Activated naive CD4-positive, alpha-beta T cell treated with Interleukin-2 at 50 U/mL for 16 hours (primary cell): ENCODE measurements at regions not wholly inside any gene's neighbourhood (a gene's known extent, or its start where the extent isn't known, plus 50 kb on each side); places are given as distances from the start of the nearest gene placed in this dataset.
"Not testable (repeated sequence)": the region's sequence is repeated elsewhere in the genome, so short reads cannot be mapped to it uniquely, and the experiment has no call there.

ENCODE experiments used
- DNase-seq: peaks from one replicate; pipeline ENCODE4 v3.0.0-alpha.2; 2020

DNA sequence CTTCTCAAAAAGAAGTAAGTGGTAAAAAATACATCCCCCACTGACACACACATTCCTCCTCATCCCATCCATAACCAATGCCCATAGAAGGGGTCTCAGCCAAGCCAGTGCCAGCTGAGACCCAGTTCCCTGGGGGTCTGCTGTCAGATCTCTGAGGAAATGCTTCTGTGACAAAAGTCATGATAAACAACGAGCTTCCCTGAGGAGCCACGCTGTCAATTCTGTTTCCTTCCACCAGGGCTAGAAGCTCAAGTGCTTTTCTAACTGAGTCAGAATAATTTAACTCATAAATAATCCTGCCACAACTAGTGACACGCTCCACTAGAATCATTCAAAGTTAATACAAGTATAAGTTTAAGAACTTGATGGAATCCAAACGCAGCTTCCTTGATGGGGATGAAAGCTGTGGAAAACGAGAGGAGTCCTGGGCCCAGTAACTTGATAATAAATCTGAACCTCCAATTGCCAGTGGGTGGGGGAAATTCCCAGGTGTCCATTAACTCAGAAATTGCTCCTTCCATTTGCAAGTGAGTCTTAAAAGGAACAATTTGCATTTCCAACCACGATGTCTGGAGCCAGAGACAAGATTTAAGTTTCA is 348.7 kb upstream of the LMCD1 start:
- no peak for DNase-seq

DNA sequence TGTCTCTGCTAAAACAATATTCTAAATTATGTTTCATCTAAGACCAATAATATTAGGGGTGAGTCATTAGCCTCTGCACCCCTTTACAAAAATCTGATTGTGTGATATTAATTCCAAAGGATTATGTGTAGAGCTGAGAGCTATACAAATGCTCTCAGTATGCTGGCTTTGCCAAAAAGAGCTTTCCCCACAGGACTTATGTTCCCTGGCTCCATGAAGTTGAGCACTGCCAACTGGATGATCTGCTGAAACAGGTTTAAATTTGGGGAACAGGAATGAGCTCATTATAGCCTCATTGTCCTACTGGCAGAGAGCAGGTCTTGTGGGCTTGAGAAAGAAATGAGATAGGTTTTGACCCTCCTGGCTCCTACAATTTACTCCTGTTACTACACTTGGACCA is 347.8 kb upstream of the LMCD1 start:
- no peak for DNase-seq

- DNase-seq = no peak
Observed at GRCh38 chr3:8154617-8155016, 347.0 kb upstream of the LMCD1 start.

GRCh38 chr3:8156138-8156537 is 345.5 kb upstream of the LMCD1 start:
- DNase-seq = no peak

DNA sequence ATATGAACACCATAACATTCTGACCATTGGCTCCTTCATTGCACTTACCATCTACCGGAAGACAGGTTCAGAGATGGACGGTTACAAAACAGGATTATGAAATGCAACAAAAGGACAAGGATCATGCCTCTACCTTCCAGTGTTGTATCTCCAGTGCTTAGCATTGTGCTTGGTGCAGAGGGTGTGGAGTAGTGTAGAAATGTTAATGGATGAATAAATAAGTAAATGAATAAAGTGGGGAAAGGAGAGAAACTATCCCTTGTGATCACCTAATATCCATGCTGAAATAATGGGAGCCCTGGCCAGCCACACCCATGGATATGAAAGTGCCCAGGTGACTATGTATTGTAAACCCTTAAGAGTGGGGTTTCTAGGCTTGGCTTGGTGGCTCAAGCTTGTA is 344.8 kb upstream of the LMCD1 start:
- no peak for DNase-seq

DNA sequence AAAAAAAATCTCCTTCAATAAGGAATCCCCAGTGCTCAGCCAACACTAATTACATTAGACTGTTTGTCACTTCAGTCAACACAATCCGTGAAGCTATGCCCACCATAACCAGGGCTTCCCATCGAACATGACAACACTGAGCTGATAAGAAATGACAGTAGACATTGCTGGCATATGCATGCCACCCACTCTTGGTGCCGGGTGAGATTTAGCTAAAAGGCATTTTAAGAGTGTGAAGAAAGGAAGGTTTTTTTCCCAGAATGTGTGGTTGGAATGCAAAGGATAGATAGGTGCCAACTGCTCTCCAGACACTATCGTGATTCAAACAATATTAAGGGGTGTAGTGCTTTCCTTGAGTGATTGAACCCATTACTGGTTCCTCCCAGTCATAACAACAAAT is 344.0 kb upstream of the LMCD1 start:
- DNase-seq = no peak

- no peak for DNase-seq
Observed at GRCh38 chr3:8164145-8164544, 337.5 kb upstream of the LMCD1 start.

DNA sequence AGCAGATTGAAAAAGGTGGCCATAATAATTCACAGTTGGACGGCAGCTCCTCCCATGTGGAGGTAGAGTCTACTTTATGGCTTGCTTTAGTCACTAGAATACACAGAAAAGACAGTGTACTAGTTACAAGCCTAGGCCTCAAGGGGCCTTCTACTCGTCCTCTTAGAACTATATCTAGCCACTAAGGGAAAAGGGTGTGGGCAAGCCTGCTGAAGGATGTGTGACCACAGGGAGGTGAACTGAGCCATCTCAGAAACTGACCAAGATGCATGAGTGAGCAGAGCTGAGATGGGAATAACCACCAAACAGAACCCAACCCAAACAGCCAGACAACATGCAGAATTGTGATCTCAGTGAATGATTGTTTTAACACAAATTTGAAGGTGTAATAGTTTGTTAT is 335.6 kb upstream of the LMCD1 start:
- DNase-seq = no peak

DNA sequence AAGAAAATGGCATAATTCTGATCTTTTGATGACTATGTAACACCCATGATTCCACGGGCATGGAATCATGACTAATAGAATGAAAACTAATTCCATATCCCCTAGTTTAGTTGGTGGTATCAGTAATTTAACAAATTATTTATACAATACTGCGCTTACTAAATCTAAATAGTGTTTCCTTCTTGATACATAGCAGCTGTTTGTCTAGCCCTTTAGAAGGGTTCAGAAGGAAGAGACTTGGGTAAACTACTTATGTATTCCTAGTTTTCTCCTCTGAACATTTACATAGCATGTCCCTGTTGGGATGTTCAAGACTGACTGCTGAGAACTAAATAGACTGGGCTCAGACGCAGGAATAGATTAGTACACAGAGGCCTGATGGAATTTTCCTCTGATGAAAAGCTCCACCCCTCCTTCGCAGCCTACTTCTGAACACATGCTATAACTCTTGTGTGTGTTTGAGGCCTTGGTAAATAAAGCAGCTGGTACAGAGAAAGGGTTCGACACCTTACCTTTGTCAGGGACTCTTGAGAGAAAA is 330.6 kb upstream of the LMCD1 start:
- no peak for DNase-seq

GRCh38 chr3:8173892-8174291 is 327.7 kb upstream of the LMCD1 start:
- DNase-seq = no peak

DNA sequence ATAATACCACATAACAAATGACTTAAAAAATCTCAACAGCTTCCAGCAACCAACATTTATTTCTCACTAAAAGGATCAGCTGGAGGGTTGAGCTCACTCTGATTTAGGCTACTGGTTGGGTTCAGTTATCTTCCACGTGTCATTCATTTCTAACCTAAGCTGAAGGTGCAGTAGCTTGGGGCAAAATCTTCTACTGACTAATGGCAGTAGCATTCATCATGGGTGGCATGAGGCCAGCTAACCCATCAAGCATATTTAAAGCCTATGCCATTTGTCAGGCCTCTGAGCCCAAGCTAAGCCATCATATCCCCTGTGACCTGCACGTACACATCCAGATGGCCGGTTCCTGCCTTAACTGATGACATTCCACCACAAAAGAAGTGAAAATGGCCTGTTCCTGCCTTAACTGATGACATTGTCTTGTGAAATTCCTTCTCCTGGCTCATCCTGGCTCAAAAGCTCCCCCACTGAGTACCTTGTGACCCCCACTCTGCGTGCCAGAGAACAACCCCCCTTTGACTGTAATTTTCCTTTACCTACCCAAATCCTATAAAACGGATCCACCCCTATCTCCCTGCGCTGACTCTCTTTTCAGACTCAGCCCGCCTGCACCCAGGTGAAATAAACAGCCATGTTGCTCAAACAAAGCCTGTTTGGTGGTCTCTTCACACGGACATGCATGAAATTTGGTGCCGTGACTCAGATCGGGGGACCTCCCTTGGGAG is 324.7 kb upstream of the LMCD1 start:
- not testable (repeated sequence) for DNase-seq

- not testable (repeated sequence) for DNase-seq
Observed at GRCh38 chr3:8178516-8178915, 323.1 kb upstream of the LMCD1 start.

GRCh38 chr3:8182904-8183303 is 318.7 kb upstream of the LMCD1 start:
- DNase-seq = no peak

DNA sequence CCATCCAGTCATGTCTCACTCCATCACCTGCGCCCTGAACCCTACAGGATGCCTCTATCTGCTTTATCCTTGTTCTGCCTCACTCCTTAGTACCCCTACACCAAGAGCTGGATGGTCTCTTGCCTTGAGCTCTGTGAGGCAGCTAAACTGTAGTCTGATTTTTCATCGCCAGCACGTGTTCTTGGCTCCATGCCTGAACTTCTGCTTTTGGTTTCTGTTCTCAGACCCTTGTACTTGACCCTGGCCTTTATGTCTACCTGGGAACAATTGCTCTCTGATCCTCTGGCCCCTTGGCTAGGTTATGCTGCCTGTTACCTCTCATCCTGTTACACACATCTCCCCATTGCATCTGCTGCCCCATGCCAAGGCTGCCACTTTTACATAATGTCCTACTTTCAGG is 318.0 kb upstream of the LMCD1 start:
- no peak for DNase-seq

- no peak for DNase-seq
Observed at GRCh38 chr3:8186213-8186612, 315.4 kb upstream of the LMCD1 start.

DNA sequence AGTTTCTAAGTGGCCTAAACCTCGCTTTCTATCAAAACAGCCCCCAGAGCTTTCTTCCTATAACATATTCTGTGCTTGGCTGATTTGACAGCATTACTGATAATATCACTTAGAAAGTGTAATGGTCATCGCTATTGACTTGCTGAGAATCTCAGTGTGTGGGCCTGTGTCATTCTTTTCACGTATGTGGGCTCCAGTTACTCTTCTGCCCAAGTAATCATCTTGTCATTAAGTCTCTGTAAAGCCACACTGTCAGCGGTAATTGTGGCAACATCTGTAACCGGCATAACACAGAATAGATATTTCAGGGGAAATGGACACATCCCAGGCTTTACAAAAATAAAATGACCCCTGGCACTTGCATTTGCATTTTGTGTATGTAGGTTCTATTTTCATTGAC is 313.6 kb upstream of the LMCD1 start:
- no peak for DNase-seq

GRCh38 chr3:8189051-8189450 is 312.6 kb upstream of the LMCD1 start:
- no peak for DNase-seq

- DNase-seq = no peak
Observed at GRCh38 chr3:8191406-8191805, 310.2 kb upstream of the LMCD1 start.

GRCh38 chr3:8197384-8197783 is 304.2 kb upstream of the LMCD1 start:
- DNase-seq = no peak

GRCh38 chr3:8198605-8199004 is 303.0 kb upstream of the LMCD1 start:
- DNase-seq = no peak

DNA sequence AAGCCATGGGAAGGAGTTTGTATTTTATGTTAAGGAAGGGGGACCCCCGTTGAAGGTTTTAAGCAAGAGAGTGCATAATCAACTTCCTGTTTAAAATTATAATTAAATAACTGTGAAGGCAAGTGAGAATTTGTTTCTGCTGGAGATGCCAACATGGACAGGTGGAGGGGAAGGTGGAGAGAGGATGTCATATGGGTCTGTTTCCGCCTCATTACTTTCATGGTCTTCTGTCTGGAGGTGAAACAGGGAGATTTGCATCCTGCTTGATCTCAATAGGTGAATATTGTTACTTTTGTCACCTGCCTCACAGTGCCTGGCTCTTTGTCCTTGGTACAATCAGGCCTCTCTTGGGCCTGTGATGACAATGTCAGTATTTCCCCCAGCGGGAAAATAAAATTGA is 300.6 kb upstream of the LMCD1 start:
- no peak for DNase-seq

GRCh38 chr3:8201886-8202285 is 299.7 kb upstream of the LMCD1 start:
- DNase-seq = no peak

GRCh38 chr3:8204331-8204730 is 297.3 kb upstream of the LMCD1 start:
- no peak for DNase-seq

DNA sequence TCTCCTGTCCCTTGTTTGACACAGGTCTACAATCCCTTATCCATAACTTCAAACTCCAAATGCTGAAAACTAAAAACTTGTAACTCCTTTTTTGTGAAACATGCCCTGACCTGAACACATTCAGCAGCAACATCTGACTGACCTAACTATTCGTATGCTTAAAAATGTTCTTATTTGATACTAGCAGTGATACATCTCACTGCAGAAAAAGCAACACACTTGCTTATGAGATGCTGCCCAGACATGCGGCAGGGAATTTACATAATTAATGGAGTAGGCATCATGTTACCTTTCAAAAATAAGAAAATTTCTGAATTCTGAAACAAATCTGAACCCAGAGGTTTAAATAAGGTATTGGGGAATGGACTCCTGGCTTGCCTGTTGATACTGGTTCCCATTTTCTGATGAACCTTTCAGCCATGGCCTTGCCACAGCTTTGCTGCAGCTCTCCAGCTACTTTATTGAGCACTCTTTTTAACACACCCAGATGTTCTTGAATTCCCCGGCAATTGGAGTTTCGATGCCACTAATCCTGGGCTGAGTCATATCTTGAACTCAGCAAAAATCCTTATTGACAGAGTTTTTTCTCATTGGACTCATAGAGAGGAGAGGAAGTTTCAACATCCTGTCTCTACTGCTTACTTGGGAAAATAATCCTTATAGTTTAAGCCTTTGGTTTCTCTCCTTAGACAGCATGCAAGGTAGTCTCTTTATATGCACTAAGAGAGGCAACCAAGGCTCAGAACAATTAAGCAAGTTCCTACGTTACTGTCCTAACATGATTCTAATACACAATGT is 296.6 kb upstream of the LMCD1 start:
- no peak for DNase-seq
